ENCODE measurements at regions not wholly inside any gene's neighbourhood (a gene's known extent, or its start where the extent isn't known, plus 50 kb on each side); places are given as distances from the start of the nearest gene placed in this dataset.

DNA sequence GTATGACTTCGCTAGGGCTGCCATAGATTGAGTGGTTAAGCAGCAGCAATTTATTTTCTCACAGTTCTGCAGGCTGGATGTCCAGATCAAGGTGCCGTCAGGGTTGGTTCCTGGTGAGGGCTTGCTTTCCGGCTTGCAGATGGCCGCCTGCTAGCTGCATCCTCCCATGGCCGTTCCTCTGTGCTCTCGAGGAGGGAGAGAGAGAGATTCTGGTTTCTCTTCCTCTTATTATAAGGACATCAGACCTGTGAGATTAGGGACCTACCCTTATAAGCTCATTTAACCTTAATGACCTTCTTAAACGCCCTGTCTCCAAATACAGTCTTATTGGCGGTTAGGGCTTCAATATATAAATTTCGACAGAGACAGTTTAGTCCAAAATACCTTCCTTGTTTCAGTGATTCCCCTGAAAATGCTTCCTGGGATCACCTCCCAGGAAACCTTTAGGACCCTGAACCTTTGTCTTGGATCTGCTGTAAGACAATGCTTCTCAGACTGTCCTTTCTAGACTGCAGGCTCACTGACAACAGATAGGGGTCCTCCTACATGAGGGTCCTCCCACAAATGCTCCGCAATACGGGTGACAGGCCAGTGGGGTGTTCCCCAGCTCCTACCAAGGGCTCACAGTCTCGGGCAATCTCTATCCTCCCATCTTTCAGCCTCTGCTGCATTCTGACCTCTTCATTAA is 82.5 kb upstream of the BAIAP2L1 start:
- TF ChIP-seq, protein P1, sequence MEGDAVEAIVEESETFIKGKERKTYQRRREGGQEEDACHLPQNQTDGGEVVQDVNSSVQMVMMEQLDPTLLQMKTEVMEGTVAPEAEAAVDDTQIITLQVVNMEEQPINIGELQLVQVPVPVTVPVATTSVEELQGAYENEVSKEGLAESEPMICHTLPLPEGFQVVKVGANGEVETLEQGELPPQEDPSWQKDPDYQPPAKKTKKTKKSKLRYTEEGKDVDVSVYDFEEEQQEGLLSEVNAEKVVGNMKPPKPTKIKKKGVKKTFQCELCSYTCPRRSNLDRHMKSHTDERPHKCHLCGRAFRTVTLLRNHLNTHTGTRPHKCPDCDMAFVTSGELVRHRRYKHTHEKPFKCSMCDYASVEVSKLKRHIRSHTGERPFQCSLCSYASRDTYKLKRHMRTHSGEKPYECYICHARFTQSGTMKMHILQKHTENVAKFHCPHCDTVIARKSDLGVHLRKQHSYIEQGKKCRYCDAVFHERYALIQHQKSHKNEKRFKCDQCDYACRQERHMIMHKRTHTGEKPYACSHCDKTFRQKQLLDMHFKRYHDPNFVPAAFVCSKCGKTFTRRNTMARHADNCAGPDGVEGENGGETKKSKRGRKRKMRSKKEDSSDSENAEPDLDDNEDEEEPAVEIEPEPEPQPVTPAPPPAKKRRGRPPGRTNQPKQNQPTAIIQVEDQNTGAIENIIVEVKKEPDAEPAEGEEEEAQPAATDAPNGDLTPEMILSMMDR (IDR thresholded peaks at IDR 0.05; ENCODE audit: control extremely low read depth in 1 of 3, insufficient read depth in 1 of 3, low read depth in 1 of 3, low read length in 3 of 3): peak; percentile 51 to 69 (median 62)
- no peak for TF ChIP-seq MAFK (IDR thresholded peaks at IDR 0.05; ENCODE audit: low read depth, low read length)
- TF ChIP-seq, protein P2, sequence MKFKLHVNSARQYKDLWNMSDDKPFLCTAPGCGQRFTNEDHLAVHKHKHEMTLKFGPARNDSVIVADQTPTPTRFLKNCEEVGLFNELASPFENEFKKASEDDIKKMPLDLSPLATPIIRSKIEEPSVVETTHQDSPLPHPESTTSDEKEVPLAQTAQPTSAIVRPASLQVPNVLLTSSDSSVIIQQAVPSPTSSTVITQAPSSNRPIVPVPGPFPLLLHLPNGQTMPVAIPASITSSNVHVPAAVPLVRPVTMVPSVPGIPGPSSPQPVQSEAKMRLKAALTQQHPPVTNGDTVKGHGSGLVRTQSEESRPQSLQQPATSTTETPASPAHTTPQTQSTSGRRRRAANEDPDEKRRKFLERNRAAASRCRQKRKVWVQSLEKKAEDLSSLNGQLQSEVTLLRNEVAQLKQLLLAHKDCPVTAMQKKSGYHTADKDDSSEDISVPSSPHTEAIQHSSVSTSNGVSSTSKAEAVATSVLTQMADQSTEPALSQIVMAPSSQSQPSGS (IDR thresholded peaks at IDR 0.05; ENCODE audit: low read length): no peak
- TF ChIP-seq EZH2 (IDR thresholded peaks at IDR 0.05; ENCODE audit: low read depth, low read length, severe bottlenecking): no peak
